ENCODE measurements at regions not wholly inside any gene's neighbourhood (a gene's known extent, or its start where the extent isn't known, plus 50 kb on each side); places are given as distances from the start of the nearest gene placed in this dataset.

- DNase-seq (ENCODE audit: low read depth in 1 of 2, low spot score in 2 of 2) (no peak), FAIRE-seq (no peak)
- Histone ChIP-seq H2BK120ac (replicated peaks; ENCODE audit: low read depth, low read length) (no peak overlapping the region), H3K36me3 (ENCODE audit: control insufficient read depth in 2 of 4, insufficient read depth in 4 of 4, low read length in 3 of 4) (no peaks in the 10 kb centered on the region), H3K9me3 (ENCODE audit: insufficient read depth in 2 of 2, low read depth in 1 of 2, low read length in 1 of 2) (no peaks in the 10 kb centered on the region), H4K5ac (ENCODE audit: insufficient read length, low read depth, low read length) (no peak overlapping the region), H3K4me1 (replicated peaks in 1 of 4; ENCODE audit: control insufficient read depth in 3 of 4, insufficient read depth in 4 of 4, low read length in 3 of 4) (no peaks in the 10 kb centered on the region), H3K23me2 (ENCODE audit: low read depth, low read length) (no peaks in the 10 kb centered on the region), H3K27ac (ENCODE audit: low read depth, low read length) (no peak overlapping the region), H3K4me3 (ENCODE audit: extremely low read depth in 1 of 4, insufficient read depth in 2 of 4, low read depth in 3 of 4, low read length in 4 of 4) (no peak overlapping the region), H2BK15ac (ENCODE audit: low read length) (no peak overlapping the region), H3K4me2 (ENCODE audit: insufficient read depth in 1 of 2, low read depth in 2 of 2, low read length in 2 of 2) (no peak overlapping the region), H4K91ac (replicated peaks; ENCODE audit: insufficient read length, low read length) (no peak overlapping the region), H3K79me2 (ENCODE audit: control insufficient read depth in 1 of 2, insufficient read depth in 2 of 2, low read length in 2 of 2) (no peaks in the 10 kb centered on the region), H3K18ac (ENCODE audit: extremely low read depth, low read length) (no peak overlapping the region), H3K56ac (replicated peaks; ENCODE audit: insufficient read length, low read depth, low read length) (no peak overlapping the region), H3K79me1 (ENCODE audit: low read depth, low read length) (no peaks in the 10 kb centered on the region), H2AFZ (ENCODE audit: low read length) (no peak overlapping the region), H2BK12ac (ENCODE audit: low read depth, low read length) (no peak overlapping the region), H2AK5ac (ENCODE audit: low read depth, low read length) (no peak overlapping the region), H2BK5ac (ENCODE audit: low read depth, low read length) (no peak overlapping the region), H3K27me3 (replicated peaks in 1 of 4; ENCODE audit: control insufficient read depth in 3 of 4, extremely low read depth in 1 of 4, insufficient read depth in 3 of 4, low read length in 3 of 4) (no peaks in the 10 kb centered on the region), H3K23ac (ENCODE audit: insufficient read length) (no peak overlapping the region), H3K4ac (replicated peaks; ENCODE audit: insufficient read length, low read depth, low read length) (no peak overlapping the region), H4K20me1 (replicated peaks in 1 of 2; ENCODE audit: control insufficient read depth in 1 of 2, insufficient read depth in 2 of 2, low read length in 2 of 2) (no peaks in the 10 kb centered on the region), H3K14ac (ENCODE audit: insufficient read length) (no peak overlapping the region), H3K9ac (replicated peaks in 1 of 4; ENCODE audit: extremely low read depth in 1 of 4, low read depth in 3 of 4, low read length in 3 of 4) (no peak overlapping the region), H4K8ac (ENCODE audit: extremely low read depth, insufficient read depth, low read length) (no peak overlapping the region), H2BK20ac (ENCODE audit: low read length) (no peak overlapping the region)
- CTCF ChIA-PET (ENCODE audit: partially characterized antibody): interaction anchor here (1.0 to 10.0 kb wide), 6 partner anchors 9 to 208 kb away, joined by 3 to 129 read pairs (median 4); no protein-coding TSS in a partner anchor
- WGBS, 2 experiments (ENCODE audit: extremely low coverage in 1 of 2, insufficient coverage in 1 of 2, insufficient read length in 1 of 2, insufficient replicate concordance in 2 of 2, low coverage in 1 of 2, low lambda C conversion rate in 2 of 2, missing lambda C conversion rate in 1 of 2): 94% methylated on average over 2 of the region's 2 CpGs; no CpG with 5 or more reads in 1 of the 2 experiments
- TF ChIP-seq TAF7 (optimal IDR thresholded peaks at IDR 0.05; ENCODE audit: borderline replicate concordance, low read depth, low read length) (no peak), JUND (IDR thresholded peaks at IDR 0.05; ENCODE audit: low read length) (no peak), CBX8 (IDR thresholded peaks at IDR 0.05; ENCODE audit: borderline replicate concordance, low read depth, low read length) (no peak), NANOG (IDR thresholded peaks at IDR 0.05; ENCODE audit: insufficient read depth, low read depth, low read length, poor library complexity, severe bottlenecking) (no peak), TBP (IDR thresholded peaks at IDR 0.05; ENCODE audit: low read depth, low read length) (no peak)
- POLR2A ChIA-PET (ENCODE audit: partially characterized antibody): no interaction called here
Observed at GRCh38 chr9:105883847-105884246, 189.5 kb downstream of the TMEM38B start.

All from H1 (cell line).